ENCODE measurements at regions not wholly inside any gene's neighbourhood (a gene's known extent, or its start where the extent isn't known, plus 50 kb on each side); places are given as distances from the start of the nearest gene placed in this dataset.

DNA sequence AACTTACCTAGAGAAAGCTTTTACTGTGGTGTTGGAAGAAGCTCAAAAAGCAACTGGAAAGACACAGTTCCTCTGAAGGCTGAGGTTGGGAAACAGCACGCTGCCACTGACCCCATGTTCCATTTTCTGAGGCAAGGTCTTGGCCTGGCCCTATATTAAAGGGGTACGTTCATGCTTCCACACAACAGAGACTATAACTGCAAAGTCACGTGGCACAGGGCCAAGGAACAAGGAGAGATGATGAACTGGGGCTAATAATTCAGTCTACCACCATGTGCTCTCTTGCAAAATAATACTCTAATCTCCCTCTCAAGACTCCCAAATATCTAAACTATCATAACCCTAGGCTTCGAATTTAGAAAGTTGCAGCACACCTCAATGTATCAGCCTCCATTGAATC is 381.6 kb downstream of the DSEL start:
- TF ChIP-seq EP300 (IDR thresholded peaks at IDR 0.05; ENCODE audit: borderline replicate concordance) (no peak), FOXM1 (IDR thresholded peaks at IDR 0.05; ENCODE audit: borderline replicate concordance, low read depth) (no peak), EGR1 (IDR thresholded peaks at IDR 0.05) (no peak), CREB1 (IDR thresholded peaks at IDR 0.05; ENCODE audit: low read depth) (no peak), CEBPB (IDR thresholded peaks at IDR 0.05) (no peak), YY1 (IDR thresholded peaks at IDR 0.05; ENCODE audit: low read depth) (no peak), TAF1 (IDR thresholded peaks at IDR 0.05; ENCODE audit: low read depth) (no peak), TCF12 (IDR thresholded peaks at IDR 0.05; ENCODE audit: low read depth) (no peak), RAD21 (IDR thresholded peaks at IDR 0.05; ENCODE audit: low read depth) (no peak), TEAD4 (IDR thresholded peaks at IDR 0.05) (no peak), ZBTB7A (IDR thresholded peaks at IDR 0.05; ENCODE audit: low read depth) (no peak)
- TF ChIP-seq, protein P1, sequence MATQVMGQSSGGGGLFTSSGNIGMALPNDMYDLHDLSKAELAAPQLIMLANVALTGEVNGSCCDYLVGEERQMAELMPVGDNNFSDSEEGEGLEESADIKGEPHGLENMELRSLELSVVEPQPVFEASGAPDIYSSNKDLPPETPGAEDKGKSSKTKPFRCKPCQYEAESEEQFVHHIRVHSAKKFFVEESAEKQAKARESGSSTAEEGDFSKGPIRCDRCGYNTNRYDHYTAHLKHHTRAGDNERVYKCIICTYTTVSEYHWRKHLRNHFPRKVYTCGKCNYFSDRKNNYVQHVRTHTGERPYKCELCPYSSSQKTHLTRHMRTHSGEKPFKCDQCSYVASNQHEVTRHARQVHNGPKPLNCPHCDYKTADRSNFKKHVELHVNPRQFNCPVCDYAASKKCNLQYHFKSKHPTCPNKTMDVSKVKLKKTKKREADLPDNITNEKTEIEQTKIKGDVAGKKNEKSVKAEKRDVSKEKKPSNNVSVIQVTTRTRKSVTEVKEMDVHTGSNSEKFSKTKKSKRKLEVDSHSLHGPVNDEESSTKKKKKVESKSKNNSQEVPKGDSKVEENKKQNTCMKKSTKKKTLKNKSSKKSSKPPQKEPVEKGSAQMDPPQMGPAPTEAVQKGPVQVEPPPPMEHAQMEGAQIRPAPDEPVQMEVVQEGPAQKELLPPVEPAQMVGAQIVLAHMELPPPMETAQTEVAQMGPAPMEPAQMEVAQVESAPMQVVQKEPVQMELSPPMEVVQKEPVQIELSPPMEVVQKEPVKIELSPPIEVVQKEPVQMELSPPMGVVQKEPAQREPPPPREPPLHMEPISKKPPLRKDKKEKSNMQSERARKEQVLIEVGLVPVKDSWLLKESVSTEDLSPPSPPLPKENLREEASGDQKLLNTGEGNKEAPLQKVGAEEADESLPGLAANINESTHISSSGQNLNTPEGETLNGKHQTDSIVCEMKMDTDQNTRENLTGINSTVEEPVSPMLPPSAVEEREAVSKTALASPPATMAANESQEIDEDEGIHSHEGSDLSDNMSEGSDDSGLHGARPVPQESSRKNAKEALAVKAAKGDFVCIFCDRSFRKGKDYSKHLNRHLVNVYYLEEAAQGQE (IDR thresholded peaks at IDR 0.05; ENCODE audit: low read depth), result no peak
- TF ChIP-seq, protein P2, sequence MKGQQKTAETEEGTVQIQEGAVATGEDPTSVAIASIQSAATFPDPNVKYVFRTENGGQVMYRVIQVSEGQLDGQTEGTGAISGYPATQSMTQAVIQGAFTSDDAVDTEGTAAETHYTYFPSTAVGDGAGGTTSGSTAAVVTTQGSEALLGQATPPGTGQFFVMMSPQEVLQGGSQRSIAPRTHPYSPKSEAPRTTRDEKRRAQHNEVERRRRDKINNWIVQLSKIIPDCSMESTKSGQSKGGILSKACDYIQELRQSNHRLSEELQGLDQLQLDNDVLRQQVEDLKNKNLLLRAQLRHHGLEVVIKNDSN (IDR thresholded peaks at IDR 0.05), result no peak
- TF ChIP-seq, protein P3, sequence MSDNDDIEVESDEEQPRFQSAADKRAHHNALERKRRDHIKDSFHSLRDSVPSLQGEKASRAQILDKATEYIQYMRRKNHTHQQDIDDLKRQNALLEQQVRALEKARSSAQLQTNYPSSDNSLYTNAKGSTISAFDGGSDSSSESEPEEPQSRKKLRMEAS (IDR thresholded peaks at IDR 0.05), result no peak
